ENCODE measurements at regions not wholly inside any gene's neighbourhood (a gene's known extent, or its start where the extent isn't known, plus 50 kb on each side); places are given as distances from the start of the nearest gene placed in this dataset.

DNA sequence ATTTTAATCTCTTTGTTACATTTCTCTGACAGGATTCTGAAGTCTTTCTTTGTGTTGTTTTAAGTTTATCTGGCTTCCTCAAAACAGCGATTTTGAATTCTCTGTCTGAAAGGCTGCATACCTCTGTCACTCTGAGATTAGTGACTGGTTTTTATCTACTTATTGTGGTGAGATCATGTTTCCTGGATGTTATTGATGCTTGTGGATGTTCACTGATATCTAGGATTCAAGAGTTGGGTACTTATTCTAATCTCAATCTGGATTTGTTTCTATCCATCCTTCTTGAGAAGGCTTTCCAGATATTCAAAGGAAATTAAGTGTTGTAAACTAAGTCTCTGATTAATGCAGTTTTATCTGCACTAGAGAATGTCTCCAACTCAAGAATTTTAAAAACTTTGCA is 1076.1 kb upstream of the ADGRB3 start:
- TF ChIP-seq GABPA (tag; conservative IDR thresholded peaks at IDR 0.05; ENCODE audit: low read depth) (no peak), LARP7 (IDR thresholded peaks at IDR 0.05) (no peak), HMG20B (CRISPR knock-in tag; IDR thresholded peaks at IDR 0.05) (no peak), ZFP30 (CRISPR knock-in tag; IDR thresholded peaks at IDR 0.05; ENCODE audit: borderline replicate concordance) (no peak), CHD2 (IDR thresholded peaks at IDR 0.05; ENCODE audit: low read depth, low read length) (no peak), SAFB (IDR thresholded peaks at IDR 0.05; ENCODE audit: borderline replicate concordance, low read depth, low read length) (no peak)
- TF ChIP-seq, protein P1, sequence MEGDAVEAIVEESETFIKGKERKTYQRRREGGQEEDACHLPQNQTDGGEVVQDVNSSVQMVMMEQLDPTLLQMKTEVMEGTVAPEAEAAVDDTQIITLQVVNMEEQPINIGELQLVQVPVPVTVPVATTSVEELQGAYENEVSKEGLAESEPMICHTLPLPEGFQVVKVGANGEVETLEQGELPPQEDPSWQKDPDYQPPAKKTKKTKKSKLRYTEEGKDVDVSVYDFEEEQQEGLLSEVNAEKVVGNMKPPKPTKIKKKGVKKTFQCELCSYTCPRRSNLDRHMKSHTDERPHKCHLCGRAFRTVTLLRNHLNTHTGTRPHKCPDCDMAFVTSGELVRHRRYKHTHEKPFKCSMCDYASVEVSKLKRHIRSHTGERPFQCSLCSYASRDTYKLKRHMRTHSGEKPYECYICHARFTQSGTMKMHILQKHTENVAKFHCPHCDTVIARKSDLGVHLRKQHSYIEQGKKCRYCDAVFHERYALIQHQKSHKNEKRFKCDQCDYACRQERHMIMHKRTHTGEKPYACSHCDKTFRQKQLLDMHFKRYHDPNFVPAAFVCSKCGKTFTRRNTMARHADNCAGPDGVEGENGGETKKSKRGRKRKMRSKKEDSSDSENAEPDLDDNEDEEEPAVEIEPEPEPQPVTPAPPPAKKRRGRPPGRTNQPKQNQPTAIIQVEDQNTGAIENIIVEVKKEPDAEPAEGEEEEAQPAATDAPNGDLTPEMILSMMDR (IDR thresholded peaks at IDR 0.05 in 2 of 3, conservative IDR thresholded peaks at IDR 0.05 in 1 of 3; ENCODE audit: insufficient read depth in 2 of 3, low read depth in 1 of 3, low read length in 3 of 3), result no peak
- TF ChIP-seq, protein P2, sequence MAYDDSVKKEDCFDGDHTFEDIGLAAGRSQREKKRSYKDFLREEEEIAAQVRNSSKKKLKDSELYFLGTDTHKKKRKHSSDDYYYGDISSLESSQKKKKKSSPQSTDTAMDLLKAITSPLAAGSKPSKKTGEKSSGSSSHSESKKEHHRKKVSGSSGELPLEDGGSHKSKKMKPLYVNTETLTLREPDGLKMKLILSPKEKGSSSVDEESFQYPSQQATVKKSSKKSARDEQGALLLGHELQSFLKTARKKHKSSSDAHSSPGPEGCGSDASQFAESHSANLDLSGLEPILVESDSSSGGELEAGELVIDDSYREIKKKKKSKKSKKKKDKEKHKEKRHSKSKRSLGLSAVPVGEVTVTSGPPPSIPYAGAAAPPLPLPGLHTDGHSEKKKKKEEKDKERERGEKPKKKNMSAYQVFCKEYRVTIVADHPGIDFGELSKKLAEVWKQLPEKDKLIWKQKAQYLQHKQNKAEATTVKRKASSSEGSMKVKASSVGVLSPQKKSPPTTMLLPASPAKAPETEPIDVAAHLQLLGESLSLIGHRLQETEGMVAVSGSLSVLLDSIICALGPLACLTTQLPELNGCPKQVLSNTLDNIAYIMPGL (CRISPR knock-in tag; IDR thresholded peaks at IDR 0.05), result no peak

All from K562 (cell line).